ENCODE measurements at regions not wholly inside any gene's neighbourhood (a gene's known extent, or its start where the extent isn't known, plus 50 kb on each side); places are given as distances from the start of the nearest gene placed in this dataset.

- Histone ChIP-seq H3K9me3 (ENCODE audit: low read length) (no peaks in the 10 kb centered on the region), H3K27ac (ENCODE audit: extremely low read length, insufficient read depth, low read length) (no peak overlapping the region), H3K9ac (ENCODE audit: insufficient read depth, low read depth, low read length) (no peak overlapping the region), H3K4me3 (replicated peaks in 1 of 3; ENCODE audit: insufficient read depth in 1 of 3, low read depth in 2 of 3, low read length in 3 of 3) (no peak overlapping the region), H3K4me2 (ENCODE audit: low read depth, low read length) (no peak overlapping the region), H3K36me3 (replicated peaks in 1 of 2; ENCODE audit: control insufficient read depth in 1 of 2, insufficient read depth in 2 of 2, low read length in 2 of 2) (no peaks in the 10 kb centered on the region), H4K20me1 (ENCODE audit: insufficient read depth, low read length) (no peaks in the 10 kb centered on the region), H3K79me2 (ENCODE audit: insufficient read depth, low read length) (no peaks in the 10 kb centered on the region), H3K27me3 (ENCODE audit: control insufficient read depth in 1 of 2, insufficient read depth in 2 of 2, low read length in 2 of 2) (no peaks in the 10 kb centered on the region), H2AFZ (ENCODE audit: low read length) (no peak overlapping the region), H3K4me1 (ENCODE audit: insufficient read depth, low read length) (no peaks in the 10 kb centered on the region)
- CTCF ChIA-PET (ENCODE audit: low intra/inter-chr PET ratio, low total read pairs) = no interaction called here
- intact Hi-C loops (cut with micrococcal nuclease; ENCODE audit: unreplicated experiment) = no loop called here
- ATAC-seq (no peak), FAIRE-seq (no peak), DNase-seq (ENCODE audit: low spot score) (no peak)
- TF ChIP-seq, protein P1, sequence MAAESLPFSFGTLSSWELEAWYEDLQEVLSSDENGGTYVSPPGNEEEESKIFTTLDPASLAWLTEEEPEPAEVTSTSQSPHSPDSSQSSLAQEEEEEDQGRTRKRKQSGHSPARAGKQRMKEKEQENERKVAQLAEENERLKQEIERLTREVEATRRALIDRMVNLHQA (CRISPR knock-in tag; IDR thresholded peaks at IDR 0.05) = no peak
- TF ChIP-seq MED13 (CRISPR knock-in tag; IDR thresholded peaks at IDR 0.05) = no peak
- TF ChIP-seq ZNF660 (CRISPR knock-in tag; IDR thresholded peaks at IDR 0.05; ENCODE audit: borderline replicate concordance, low read depth) = no peak
- TF ChIP-seq, protein P2, sequence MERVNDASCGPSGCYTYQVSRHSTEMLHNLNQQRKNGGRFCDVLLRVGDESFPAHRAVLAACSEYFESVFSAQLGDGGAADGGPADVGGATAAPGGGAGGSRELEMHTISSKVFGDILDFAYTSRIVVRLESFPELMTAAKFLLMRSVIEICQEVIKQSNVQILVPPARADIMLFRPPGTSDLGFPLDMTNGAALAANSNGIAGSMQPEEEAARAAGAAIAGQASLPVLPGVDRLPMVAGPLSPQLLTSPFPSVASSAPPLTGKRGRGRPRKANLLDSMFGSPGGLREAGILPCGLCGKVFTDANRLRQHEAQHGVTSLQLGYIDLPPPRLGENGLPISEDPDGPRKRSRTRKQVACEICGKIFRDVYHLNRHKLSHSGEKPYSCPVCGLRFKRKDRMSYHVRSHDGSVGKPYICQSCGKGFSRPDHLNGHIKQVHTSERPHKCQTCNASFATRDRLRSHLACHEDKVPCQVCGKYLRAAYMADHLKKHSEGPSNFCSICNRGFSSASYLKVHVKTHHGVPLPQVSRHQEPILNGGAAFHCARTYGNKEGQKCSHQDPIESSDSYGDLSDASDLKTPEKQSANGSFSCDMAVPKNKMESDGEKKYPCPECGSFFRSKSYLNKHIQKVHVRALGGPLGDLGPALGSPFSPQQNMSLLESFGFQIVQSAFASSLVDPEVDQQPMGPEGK (CRISPR knock-in tag; IDR thresholded peaks at IDR 0.05) = no peak
- TF ChIP-seq, protein P3, sequence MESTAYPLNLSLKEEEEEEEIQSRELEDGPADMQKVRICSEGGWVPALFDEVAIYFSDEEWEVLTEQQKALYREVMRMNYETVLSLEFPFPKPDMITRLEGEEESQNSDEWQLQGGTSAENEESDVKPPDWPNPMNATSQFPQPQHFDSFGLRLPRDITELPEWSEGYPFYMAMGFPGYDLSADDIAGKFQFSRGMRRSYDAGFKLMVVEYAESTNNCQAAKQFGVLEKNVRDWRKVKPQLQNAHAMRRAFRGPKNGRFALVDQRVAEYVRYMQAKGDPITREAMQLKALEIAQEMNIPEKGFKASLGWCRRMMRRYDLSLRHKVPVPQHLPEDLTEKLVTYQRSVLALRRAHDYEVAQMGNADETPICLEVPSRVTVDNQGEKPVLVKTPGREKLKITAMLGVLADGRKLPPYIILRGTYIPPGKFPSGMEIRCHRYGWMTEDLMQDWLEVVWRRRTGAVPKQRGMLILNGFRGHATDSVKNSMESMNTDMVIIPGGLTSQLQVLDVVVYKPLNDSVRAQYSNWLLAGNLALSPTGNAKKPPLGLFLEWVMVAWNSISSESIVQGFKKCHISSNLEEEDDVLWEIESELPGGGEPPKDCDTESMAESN (CRISPR knock-in tag; conservative IDR thresholded peaks at IDR 0.05) = no peak
- TF ChIP-seq ZFAT (CRISPR knock-in tag; conservative IDR thresholded peaks at IDR 0.05) = no peak
- no peak for TF ChIP-seq HES4 (CRISPR knock-in tag; IDR thresholded peaks at IDR 0.05; ENCODE audit: borderline replicate concordance)
- TF ChIP-seq MYPOP (CRISPR knock-in tag; IDR thresholded peaks at IDR 0.05) = no peak
- TF ChIP-seq CREB3 (CRISPR knock-in tag; IDR thresholded peaks at IDR 0.05) = no peak
- TF ChIP-seq ZSCAN30 (CRISPR knock-in tag; IDR thresholded peaks at IDR 0.05) = no peak
- in situ Hi-C loops (cut with HindIII; ENCODE audit: extremely low pct_ligation_motif_present, low pct_unique_long_range_greater_than_20kb) = no loop called here
- POLR2A ChIA-PET = no interaction called here
- WGBS (ENCODE audit: low lambda C conversion rate) = 0% methylated on average over 1 of the region's 1 CpG
- BruUV-seq (replicated peaks) = no TSS peak
These were observed 1684.7 kb downstream of the HACE1 start for GRCh38 chr6:103175056-103175455.

Data from HepG2 (cell line).